ENCODE measurements at regions not wholly inside any gene's neighbourhood (a gene's known extent, or its start where the extent isn't known, plus 50 kb on each side); places are given as distances from the start of the nearest gene placed in this dataset.

DNA sequence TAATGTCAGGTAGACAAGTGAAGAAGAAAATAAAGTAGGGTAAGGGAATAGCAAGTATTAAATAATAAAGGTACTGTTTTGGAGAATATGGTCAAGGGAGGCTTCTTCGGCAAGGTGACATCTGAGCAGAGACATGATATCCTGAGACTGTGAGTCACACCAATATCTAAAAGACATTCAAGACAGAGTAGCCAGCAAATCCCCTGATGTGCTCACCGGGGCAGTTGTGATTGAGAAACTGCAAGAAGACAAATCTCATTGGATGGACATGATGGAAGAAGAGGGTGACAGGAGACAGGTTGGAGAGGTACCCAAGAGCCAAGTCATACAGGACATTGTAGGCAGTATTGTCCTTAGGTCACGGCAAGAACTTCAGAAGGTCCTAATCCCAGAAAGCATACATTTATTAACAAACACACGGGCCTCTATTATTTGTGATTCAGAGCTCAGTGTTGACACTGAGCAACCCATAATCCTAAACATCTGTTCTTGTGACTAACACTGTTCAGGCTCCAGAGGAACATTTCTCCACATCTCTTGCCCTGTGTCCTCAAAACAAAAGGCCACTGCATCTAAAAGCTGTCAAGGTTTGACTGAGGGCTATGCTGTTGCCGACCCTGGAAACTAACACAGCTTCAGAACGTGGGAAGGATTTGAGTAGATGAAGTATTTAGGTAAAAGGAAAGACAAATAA is 258.7 kb upstream of the CLINT1 start:
- Histone ChIP-seq H3K27ac (no peak overlapping the region), H3K4me1 (peaks cover 7% of the 10 kb centered on the region), H3K36me3 (ENCODE audit: low read depth, missing control alignments) (no peaks in the 10 kb centered on the region), H3K27me3 (no peaks in the 10 kb centered on the region), H3K9me3 (no peaks in the 10 kb centered on the region), H3K4me3 (no peak overlapping the region)
- intact Hi-C loops (cut with DNase I; ENCODE audit: low total_unique reads): no loop called here
- no peak for DNase-seq
- WGBS, 2 donors: 87 to 88% methylated on average over 6 of the region's 6 CpGs
- TF ChIP-seq POLR2A (IDR thresholded peaks at IDR 0.05) (no peak), CTCF (IDR thresholded peaks at IDR 0.05) (no peak)

DNA sequence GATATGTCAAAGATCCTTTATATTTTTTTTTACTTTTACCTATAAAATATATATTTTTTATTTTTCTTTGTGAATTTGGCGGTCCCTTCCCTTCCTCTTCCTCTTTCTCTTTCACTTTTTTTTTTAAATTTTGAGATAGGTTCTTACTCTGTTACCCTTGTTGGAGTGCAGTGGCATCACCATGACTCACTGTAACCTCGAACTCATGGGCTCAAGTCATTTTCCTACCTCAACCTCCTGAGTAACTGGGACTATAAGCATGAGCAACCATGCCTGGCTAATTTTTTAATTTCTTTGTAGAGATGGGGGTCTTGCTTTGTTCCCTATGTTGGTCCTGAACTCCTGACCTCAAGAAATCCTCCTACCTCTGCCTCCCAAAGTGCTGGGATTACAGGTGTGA is 258.0 kb upstream of the CLINT1 start:
- no peak overlapping the region for H3K27ac ChIP-seq
- H3K4me3 ChIP-seq: no peak overlapping the region
- TF ChIP-seq POLR2A (IDR thresholded peaks at IDR 0.05): no peak
- no peak for TF ChIP-seq CTCF (IDR thresholded peaks at IDR 0.05)
- H3K27me3 ChIP-seq: no peaks in the 10 kb centered on the region
- no peaks in the 10 kb centered on the region for H3K36me3 ChIP-seq (ENCODE audit: low read depth, missing control alignments)
- H3K4me1 ChIP-seq: peaks cover 7% of the 10 kb centered on the region
- 92 to 100% methylated on average over 2 of the region's 2 CpGs for WGBS, 2 donors
- DNase-seq: no peak
- intact Hi-C loops (cut with DNase I; ENCODE audit: low total_unique reads): no loop called here
- H3K9me3 ChIP-seq: no peaks in the 10 kb centered on the region

- WGBS, 2 donors: 45 to 59% methylated on average over 1 of the region's 1 CpG
- Histone ChIP-seq H3K9me3 (no peaks in the 10 kb centered on the region), H3K27ac (no peak overlapping the region), H3K27me3 (no peaks in the 10 kb centered on the region), H3K4me3 (no peak overlapping the region), H3K36me3 (ENCODE audit: low read depth, missing control alignments) (no peaks in the 10 kb centered on the region), H3K4me1 (peaks cover 7% of the 10 kb centered on the region)
- intact Hi-C loops (cut with DNase I; ENCODE audit: low total_unique reads): no loop called here
- DNase-seq: no peak
- TF ChIP-seq CTCF (IDR thresholded peaks at IDR 0.05) (no peak), POLR2A (IDR thresholded peaks at IDR 0.05) (no peak)
Observed at GRCh38 chr5:158115468-158115867, 256.5 kb upstream of the CLINT1 start.

DNA sequence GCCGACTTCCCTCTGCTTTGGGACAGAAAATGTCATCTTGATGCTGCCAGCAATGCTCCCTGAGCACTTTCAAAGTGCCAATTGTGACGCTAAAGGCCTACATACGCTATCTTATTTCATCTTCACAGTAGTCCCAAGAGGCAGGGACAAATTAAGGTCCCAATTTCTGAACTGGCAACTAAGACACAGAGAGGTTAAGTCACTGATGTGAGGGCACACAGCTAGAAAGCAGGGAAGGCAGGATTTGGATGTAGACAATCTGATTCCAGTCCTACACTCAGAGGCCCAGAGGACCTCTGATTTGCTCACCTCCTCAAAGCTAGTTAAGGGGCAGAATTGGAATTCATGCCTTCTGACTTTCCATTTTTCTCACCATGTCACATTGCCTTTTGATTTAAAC is 249.2 kb upstream of the CLINT1 start:
- Histone ChIP-seq H3K4me1 (peaks cover 3% of the 10 kb centered on the region), H3K27me3 (no peaks in the 10 kb centered on the region), H3K9me3 (no peaks in the 10 kb centered on the region), H3K27ac (no peak overlapping the region), H3K4me3 (no peak overlapping the region), H3K36me3 (ENCODE audit: low read depth, missing control alignments) (no peaks in the 10 kb centered on the region)
- intact Hi-C loops (cut with DNase I; ENCODE audit: low total_unique reads): no loop called here
- no peak for DNase-seq
- WGBS, 2 donors: 84 to 94% methylated on average over 3 of the region's 3 CpGs
- TF ChIP-seq CTCF (IDR thresholded peaks at IDR 0.05): no peak
- no peak for TF ChIP-seq POLR2A (IDR thresholded peaks at IDR 0.05)

DNA sequence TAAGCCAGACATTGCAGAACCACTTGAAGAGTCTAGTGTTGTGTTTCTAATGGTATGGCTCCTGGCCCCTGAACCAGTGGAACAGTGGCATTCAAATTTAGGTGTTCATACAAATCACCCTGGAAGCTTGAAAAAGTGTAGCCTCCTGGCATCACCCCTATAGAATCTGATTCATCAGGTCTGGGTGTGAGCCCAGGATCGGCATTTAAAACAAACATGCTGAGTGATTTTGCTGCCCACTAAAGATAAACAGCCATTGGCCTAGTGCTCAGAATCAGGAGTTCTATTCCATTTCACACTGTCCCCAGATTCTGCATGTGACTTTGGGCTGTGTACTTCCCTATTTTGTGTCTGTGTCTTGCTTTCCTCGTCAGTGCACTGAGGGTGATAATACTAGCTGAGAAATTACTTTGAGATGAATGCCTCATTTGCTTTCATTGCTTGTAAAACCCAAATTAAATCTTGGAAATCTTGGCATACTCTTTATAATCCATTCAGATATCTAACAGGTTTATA is 241.5 kb upstream of the CLINT1 start:
- Histone ChIP-seq H3K27me3 (no peaks in the 10 kb centered on the region), H3K9me3 (no peaks in the 10 kb centered on the region), H3K36me3 (ENCODE audit: low read depth, missing control alignments) (no peaks in the 10 kb centered on the region), H3K27ac (no peak overlapping the region), H3K4me1 (no peaks in the 10 kb centered on the region), H3K4me3 (no peak overlapping the region)
- TF ChIP-seq CTCF (IDR thresholded peaks at IDR 0.05) (no peak), POLR2A (IDR thresholded peaks at IDR 0.05) (no peak)
- intact Hi-C loops (cut with DNase I; ENCODE audit: low total_unique reads): no loop called here
- DNase-seq: no peak
- 76 to 82% methylated on average over 2 of the region's 2 CpGs for WGBS, 2 donors
